GM21576 (cell line): ENCODE measurements at regions not wholly inside any gene's neighbourhood (a gene's known extent, or its start where the extent isn't known, plus 50 kb on each side); places are given as distances from the start of the nearest gene placed in this dataset.

Experiments used
- ATAC-seq: cut with Tn5 transposase; IDR thresholded peaks from one replicate; pipeline ENCODE4 v1.9.1; 2021; ENCODE audit warnings: mild to moderate bottlenecking, moderate library complexity; ENCODE audit not compliant: unreplicated experiment

DNA sequence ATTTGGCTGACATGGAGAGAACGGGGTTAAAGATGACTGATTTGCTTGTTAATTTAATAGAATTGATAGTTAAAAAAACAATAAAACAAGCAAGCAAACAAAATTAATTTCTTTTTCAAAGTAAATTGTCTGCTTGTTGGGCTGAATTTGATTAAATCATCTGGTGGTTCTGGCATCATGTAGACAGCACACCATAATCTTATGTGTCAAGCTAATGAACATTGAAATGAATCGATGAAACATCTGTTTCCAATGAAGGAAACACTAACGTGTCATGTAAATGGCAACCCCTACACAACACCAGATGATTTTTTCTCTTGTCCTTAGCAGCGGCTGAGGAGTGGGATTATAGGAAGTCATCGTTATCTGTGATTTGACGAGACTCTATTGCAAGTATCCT lies 399.6 kb upstream of the RAG2 start:
- no peak for ATAC-seq

DNA sequence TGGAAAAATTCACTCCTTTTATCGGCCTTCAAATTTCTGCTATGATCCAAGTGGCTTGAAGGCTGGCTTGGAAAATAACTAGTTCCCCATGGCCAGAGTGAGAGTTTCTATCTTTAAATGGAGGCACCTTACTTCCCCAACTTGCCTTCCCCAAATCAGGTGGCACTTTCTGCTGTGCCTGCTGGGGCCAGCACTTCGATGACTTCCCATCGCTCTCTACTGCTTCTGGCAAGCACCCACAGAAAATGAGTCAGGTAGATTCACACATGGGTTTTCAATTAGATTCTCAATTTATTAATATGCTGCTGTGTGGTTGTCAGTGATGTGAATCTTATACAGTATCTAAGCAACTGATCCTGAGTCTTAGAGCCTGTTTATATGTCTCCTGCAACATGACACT lies 398.8 kb upstream of the RAG2 start:
- ATAC-seq: no peak

DNA sequence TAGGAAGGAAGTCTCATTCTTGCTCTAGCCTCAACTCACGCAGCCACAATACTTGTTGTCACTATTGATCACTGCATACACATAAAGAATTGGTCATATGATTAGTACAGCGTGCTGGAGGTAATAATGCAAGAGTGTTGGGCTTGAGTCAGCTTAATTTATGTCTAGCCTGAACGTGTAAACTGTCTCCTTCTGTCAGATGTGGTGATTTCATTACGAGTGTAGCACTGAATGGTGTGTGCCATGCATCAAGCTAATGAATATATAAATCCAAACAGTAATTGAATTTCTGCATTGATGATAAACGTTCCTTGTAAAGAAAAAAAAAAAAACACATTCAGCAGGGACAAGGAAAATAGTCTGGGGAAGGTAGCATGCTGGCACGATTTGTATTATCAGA lies 396.2 kb upstream of the RAG2 start:
- no peak for ATAC-seq

DNA sequence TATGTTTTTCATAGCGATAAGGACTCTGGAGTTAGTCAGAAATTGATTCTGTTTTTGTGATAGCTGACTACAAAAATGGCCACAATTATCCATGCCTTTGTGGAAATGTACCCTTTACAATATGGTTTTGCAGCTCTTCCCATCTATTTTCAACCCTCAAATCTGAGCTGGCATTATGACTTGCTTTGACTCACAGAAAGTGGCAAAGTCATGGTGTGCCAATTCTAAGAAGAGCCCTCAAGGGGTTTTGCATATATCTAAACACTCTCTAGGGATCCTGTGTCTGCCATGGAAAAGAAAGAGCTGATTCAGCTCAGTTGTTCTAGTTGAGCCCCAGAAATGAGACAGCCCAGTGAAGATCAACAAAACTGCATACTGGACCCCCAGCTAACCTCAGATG lies 390.5 kb upstream of the RAG2 start:
- no peak for ATAC-seq

DNA sequence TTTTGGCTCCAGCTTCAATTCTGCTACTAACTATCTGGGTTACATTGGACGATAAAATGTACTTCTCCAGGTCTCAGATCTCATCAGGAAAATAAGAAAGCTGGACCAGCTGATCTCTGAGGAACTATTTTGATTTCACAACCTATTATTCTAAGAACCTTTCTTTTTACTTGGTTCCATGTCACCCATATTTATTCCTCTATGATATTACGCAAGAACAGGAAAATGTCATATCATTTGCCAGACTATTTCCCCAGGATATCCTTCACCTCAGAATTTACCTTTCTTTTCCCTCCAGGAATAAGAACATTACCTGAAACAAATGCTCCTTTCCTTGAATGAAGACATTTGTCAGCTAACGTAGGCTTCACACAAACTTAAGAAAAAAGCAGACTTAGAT lies 387.5 kb upstream of the RAG2 start:
- no peak for ATAC-seq

DNA sequence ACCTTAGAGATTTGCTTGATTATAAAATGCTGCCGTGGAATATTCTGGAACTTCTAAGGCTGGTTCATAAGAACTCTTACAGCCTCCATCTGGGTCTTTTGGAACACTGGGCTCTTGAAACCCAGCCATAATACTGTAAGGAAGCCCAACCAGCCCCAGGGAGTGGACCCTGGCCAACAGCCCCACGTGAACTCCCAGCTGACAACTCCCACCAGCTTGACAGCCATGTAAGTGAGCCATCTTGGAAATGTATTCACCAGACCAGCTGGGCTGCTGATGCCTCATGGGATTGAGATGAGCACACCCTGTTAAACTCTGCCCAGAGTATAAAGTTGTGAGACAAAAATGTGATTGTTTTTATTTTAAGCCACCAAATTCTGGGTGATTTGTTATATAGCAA lies 378.7 kb upstream of the RAG2 start:
- no peak for ATAC-seq

DNA sequence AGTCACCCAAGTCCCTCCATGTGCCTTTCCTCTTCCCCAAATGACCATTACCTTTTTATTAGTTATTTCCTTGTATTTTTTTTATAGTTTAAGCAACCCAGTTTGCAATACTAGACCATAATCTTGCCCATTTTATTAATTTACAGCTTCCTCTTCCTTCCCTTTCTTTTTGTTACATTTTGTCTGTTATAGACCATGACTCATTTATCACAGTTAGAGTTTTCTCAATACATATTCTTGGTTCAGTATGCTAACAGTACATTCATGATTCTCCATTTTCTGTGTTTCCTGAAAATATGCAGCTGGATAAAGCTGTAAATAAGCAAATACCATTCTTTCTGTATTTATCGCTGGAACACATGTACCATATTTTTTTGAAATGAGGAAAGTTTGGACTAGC lies 376.7 kb upstream of the RAG2 start:
- no peak for ATAC-seq

DNA sequence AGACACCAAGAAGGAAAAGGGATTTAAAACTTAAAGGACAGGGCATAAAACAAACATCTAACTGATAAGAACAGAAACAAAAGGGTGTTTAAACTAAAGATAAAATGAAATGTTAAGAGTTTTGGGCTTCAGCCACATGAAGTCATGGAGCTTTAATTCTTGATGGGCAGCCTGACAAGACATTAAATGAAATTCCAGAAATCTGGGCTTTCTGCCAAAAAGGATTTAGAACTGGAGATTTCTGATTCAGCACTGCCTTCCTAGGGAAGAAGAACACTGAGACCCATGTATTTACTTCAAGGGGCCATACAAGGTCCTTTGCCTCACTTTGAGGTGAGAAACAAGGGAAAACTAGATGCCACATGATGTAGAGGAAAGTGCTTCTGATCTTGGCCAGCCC lies 355.9 kb upstream of the RAG2 start:
- ATAC-seq: no peak

DNA sequence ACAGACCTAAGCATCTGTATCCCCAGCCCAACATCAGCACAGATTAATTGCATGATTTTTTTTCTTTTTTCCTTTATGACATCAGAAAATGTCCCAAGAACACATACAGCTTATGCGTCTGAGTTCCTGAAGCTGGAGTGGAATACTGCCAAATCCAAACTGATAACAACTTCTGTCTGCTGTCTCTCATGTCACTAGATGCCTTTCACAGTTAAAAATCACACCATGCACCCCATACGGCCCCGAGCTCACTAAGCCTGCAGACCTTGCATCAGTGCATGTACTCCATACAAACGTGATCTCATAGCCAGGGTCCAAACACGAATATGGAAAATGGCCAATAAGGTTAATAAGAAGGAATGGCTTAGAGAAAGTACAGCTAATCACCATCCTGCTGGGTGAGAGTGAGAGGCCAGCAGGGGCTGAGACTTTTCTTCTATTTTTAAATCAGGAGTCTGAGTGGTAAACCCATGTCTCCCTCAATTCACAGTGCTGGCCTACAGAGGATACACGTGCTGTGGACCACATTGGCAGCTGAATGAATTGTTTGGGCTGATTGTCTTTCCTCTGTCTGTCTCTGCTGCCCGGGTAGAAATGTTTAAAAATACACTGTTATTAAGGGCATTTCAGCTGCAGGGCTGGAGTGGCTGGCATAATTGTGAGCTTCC lies 350.6 kb upstream of the RAG2 start:
- no peak for ATAC-seq

DNA sequence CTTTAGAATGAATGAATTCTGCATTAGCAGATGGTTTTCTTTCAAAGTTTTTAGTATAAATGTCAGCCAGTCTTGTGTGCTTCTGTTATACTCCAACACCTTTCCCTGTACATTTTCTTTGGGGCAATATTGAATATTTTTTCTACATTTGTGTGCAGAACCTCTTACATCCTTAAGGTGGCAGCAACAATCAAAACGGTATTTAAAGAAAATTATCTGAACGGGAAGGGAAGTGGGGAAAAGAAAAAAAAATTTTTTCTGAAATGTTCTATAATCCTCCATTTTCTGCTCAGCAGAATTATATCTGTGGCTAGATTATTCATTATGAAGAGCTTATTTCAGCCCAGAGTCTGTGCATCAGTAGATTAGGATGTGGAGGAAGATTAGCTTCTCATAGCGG lies 347.3 kb upstream of the RAG2 start:
- ATAC-seq: no peak

DNA sequence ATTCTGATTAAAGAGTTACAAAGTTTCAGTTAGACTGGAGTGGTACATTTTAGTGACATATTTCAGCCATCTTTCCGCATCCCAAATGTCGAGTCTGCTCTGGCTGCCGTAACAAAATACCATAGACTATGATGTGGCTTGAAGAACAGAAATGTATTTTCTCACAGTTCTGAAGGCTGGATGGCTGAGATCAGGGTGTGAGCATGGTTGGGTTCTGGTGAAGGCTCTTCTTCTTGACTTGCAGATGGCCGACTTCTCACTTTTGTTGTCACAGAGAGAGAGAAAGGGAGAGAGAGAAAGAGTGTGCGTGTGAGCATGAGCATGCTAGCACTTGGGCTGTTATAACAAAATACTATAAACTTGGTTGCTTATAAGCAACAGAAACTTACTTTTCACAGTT lies 335.4 kb upstream of the RAG2 start:
- no peak for ATAC-seq

DNA sequence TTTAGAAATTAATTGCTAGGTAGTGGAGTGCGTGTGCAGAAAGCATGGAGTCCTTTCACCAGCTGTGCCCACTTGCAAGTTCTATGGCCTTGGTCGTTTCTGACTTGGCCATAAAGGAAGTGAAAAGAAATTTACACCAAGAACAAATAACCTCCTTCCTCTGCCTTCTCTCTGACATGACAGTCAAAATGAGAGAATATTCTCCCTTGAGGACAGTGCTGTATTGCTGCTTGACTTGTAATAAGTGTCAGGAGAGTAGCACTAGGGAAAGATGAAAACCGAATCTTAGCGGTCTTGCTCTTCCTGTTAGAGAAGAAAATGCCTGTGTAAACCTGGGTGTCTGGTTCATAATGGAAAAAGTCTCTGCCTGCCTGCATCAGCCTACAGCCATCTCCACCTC lies 333.1 kb upstream of the RAG2 start:
- no peak for ATAC-seq

DNA sequence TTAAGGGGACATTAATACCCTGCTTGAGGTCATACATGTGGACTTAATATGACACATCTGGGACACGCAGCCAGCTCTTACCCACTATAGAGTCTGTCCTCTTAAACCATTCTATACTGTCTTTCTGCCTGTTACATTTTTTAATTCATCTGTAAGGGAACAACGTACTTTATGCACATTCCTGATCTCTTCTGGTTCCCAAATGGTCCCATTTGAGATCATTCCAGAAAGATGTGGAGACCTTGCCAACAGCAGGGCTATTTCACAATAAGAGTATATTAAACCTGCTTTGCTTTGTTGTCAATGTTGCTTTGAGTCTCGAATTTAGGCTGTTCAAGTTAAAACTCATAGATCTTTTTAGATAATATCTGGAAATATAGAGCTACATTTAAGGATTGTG lies 332.2 kb upstream of the RAG2 start:
- no peak for ATAC-seq

DNA sequence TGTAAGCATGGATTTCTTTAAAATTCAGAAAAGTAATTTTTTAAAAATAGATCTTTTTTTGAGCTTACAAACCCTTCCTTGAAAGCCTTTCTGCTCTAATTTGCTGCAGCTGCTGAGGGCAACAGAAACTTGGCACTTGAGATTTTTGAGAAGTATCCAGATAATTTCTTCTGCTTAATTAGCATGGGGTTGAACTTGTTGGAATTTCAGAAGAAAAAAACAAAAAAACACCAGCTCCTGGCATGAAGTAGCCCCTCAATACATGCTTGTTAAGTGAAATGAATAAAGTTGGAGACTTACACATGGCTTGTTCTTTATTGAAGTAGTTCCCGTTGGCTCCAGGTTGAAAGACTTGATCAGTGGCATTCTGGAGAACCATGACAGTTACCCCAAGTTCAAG lies 331.4 kb upstream of the RAG2 start:
- no peak for ATAC-seq

DNA sequence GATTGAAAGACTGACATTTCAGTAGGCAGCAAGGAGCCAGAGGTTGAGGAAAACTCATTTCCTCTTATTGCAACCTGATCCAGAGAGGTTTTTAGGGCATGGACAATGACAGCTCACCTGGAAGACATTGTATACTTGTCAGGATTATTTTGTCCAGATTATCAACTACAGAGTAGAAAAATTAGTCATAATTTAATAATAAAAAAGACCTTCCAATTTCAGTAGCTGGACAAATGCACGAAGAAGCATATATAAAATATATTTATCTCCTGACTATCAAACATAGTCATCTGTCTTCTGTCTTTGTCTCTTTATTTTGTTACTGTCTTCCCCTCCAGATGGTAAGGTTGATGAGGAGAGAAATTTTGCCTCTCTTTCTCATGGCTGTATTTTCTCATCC lies 330.6 kb upstream of the RAG2 start:
- no peak for ATAC-seq

DNA sequence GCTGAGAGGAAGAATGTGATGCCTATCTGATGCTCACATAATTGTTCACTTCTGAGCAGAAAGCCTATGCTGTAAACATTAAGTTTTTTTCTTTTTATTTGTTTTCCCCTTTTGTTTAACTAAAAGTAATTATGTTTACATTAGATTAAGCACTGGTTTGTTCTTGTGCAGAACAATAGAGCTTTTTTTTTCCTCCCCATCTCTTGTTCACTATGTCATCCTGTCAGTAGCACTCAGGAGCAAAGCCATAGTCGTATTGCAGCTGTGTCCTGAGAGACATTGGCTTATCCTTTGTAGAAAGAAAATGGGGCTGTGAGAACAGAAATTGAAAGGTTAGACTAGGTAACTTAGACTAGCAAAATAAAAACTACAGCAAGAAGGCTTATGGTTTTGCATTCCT lies 301.8 kb upstream of the RAG2 start:
- ATAC-seq: no peak

DNA sequence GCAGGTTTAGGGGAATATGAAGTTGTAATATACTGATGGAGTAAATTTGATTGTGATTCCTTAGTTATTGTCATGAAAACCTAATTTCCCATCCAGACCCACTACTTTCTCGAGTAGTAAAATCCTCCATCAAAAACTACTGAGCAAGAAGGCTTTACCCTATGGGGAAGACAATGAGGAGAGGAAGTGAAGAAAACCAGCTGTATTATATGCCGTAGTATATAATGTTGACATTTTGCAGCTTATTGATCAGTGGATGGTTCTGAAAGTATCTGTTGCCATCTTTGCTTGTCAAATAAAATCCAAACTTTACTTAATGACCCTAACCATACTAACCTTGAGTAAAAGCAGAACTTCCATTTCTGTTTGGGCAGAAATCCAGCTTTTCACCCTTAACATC lies 292.8 kb upstream of the RAG2 start:
- no peak for ATAC-seq

DNA sequence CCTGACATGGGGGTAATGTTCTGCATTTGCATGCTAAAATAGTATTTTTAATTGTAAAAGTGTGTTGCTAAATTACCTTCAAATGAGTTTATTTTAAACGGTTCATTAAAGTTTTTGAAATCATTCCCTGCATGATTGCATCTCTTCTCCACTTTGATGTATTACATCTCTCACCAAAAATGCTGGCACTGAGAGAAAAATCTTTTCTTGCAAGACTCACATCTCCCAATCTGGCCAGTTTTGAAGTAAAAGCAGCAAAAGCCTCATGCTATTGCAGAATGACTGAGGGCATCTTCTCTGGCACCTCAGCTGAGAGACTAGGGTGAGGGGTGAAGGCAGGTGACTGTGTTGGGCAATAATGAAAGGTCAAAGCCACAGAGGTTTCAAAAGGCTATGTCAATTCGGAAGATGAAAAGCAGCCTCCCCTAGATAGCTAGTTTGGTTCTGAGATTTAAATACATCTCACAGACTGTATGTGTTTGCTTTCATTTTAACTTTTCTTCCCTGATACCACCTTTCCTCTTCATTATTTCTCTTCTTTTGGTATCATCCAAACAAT lies 292.2 kb upstream of the RAG2 start:
- ATAC-seq: no peak

DNA sequence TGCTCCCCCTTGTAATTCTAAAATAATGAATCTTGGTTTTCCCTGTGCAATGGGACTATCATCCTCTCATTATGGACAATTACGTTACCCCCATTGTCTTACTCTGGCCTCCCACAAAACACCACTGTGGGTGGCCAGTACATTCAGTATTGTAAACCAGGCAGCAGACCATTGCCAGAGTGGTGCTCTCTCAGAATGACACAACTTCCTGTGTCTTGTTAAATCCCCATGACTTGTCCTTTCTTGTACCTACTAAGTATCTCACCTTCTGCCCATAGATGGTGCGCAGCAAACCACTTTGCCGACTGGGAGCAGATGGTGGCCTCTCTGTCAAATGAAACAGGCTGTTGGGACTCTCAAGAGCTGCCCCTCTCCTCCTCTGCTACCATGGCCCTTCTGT lies 287.1 kb upstream of the RAG2 start:
- ATAC-seq: no peak

DNA sequence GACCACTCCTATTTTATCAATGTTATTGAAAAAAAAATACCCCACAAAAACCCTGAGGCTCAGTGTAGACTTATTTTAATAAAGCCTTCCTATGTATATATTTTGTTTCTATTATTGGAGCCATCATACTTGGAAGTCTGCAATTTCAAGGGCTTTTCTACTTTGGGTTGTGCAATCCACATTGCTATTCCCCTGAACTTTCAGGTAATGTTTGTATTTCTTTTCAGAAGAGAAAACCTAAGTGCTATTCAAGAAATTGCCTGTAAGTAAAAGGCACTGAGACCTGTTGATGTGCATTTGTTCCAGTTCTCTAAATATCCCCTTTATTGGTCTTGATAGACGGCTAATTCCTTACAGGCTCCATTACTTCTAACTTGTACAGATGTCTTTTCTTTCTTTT lies 280.7 kb upstream of the RAG2 start:
- ATAC-seq: no peak

DNA sequence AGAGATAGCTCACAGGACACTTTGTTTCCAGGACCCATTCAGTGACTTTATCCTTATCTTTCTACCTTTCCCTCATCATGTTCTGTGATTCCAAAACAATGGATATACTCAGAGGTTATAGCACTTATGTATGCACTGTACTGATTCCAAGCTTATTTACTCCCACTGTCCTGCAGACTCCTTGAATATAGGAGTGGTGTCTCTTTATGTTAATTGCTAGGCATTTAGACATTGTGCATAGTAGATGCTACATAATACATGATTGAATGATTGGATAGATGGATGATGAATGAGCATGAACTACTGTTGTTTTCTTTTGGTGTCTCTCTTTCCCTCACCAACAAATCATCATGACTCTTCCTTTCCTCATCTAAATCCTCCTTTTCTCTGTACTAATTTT lies 279.1 kb upstream of the RAG2 start:
- ATAC-seq: no peak

DNA sequence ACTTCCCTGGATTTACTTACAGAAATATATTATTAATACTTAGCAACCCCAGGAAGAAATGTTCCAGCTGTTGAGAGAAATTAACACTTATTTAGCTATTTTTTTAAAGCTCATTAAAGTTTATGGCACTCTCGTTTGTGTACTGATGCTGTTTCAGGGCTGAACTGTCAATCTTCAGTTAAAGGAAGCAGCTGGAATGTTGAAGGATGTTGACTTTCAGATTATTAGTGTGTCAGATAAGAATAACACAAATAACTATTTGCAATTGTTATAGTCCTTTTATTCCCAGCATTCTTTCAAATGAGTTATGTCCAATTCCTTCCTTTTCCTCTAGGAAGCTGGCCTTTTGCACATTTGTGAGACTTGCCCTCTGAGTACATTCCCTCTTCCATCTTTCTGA lies 278.2 kb upstream of the RAG2 start:
- no peak for ATAC-seq

DNA sequence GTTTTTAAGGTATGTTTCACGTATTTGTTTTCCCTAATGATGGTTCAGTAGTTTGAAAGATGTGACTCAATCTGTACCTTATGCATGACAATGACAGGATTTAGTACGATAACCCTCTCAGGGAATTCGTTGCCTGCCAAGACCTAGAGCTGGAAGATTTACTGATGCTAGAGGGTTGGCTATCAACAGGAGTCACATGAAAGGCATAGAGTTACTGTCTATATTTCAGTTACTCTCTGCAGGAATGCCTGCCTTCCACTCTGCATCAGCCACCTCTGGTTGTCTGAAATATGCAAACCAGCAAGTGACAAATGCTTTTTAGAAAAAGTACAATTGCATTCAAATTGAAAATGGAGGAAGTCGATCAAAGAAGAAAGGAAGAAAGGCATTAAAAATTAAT lies 276.3 kb upstream of the RAG2 start:
- ATAC-seq: no peak
